GM18867 (cell line): ENCODE measurements at regions not wholly inside any gene's neighbourhood (a gene's known extent, or its start where the extent isn't known, plus 50 kb on each side); places are given as distances from the start of the nearest gene placed in this dataset.

Source experiments
- ATAC-seq: cut with Tn5 transposase; IDR thresholded peaks from one replicate; pipeline ENCODE4 v1.9.1; 2021; ENCODE audit warnings: mild to moderate bottlenecking, moderate library complexity; ENCODE audit not compliant: unreplicated experiment

DNA sequence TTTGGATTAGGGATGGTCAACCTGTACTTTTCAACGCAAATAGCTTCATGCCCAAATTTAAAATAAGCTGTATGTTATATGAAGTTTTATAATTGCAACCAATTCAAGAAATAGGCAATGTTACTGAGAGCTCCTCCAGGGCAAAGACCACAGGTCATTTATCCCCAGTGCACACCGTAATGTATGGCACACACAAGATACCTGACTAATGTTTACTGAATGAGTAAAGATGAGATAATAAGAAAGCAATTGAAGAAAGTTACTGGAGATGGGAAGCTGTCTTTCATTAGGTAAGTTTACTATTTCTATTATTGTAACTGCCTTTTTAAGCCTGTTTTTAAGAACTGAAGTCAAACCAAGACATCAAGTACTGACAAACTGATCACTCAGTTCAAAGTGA is 184.5 kb upstream of the VRK2 start:
- ATAC-seq = no peak

DNA sequence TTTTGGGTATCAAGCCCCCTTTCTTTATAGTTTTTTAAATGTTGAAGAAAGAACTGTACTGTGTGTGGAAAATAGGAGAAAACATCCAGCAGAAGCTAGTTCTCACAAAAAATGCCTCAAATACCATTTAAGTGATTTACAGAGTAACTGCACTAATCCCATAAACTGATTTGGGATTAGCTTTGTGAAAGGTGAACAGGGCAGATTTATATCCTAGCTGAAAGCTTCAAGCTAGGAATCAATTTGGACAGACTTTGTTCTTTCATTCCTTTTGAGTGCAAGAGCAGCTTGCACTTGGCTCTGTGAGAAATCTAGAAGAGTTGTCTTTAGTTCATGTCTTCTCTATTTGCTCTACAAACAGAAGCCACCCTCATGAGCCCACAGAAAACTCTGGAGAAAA is 183.9 kb upstream of the VRK2 start:
- no peak for ATAC-seq

DNA sequence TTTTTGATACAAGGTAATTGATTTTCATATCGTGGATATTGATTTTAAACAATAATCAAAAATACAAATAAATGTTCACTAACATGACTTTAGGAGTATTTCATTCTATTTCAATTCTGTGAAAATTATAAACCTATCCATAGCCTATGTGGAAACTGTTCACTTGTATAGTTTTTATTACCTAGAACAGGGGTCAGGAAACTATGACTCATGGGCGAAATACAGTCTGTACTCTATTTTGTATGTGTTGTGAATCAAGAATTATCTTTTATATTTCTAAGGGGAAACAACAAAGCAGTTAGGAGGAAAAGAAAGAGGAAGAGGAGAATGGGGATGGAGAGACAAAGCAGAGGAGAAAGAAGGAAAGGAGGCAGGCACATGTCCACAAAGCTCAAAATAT is 181.7 kb upstream of the VRK2 start:
- no peak for ATAC-seq

DNA sequence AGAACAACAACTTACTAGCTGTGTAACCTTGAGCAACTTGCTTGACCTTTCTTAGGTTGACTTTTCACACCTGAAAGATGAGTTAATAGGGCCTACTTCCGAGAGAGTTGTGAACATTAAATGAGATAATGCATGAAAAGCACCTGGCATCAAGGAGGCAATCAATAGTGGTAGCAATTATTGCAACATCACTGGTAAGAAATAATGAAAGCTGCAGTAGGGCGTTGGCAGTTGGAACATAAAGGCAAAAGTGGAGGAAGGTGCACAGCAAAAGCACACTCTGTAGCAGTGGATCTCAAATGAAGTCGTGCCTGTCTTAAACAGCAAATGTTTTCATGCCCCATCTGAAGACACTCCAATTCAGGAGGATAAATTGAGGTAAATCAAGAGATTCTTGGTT is 178.9 kb upstream of the VRK2 start:
- no peak for ATAC-seq

DNA sequence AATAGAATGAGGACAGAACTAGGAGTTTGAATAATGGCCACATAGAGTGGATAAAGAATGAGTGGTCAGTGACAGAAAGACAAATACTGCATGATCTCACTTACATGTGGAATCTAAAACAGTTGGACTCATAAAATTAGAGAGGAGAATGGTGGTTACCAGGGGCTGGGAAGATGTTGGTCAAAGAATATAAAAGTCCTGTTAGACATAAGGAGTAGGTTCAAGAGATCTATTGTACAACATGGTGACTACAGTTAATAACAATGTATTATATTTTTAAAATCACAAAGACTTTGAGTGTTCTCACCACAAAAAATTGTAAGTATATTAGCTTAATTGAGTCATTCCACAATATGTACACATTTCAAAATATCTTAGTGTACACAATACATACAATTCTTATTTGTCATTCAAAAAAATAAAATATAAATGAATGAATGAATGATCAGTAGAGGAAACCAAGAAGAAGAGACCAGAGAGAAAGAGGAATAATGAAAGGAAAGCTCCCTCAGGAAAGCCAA is 177.9 kb upstream of the VRK2 start:
- ATAC-seq = no peak

DNA sequence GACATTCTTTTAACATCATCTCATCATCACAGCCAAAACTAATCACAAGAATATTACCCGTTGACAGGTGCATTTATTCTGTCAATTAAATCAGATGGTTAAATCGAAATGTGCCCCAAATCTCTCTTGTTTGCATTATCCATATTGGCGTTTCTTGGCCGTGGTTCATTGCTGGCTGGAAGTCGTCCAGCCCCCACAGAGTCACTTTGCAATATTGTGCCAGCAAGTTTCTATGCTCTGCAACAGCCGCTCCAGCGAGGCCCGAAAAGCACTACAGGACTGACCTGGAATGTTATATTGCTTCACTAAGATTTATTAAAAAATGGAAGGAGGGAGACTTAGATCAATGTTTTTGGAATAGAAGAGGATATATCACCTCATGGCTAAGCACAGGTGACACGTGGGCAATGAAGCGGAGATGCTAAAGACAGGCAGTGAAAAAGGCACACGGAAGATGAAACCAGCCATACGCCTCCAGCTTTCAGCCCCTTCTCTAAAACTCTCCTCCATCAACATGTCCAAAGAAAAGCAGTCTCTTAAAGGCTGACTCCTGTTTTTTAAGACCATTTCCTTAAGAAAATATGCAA is 176.8 kb upstream of the VRK2 start:
- ATAC-seq = no peak

DNA sequence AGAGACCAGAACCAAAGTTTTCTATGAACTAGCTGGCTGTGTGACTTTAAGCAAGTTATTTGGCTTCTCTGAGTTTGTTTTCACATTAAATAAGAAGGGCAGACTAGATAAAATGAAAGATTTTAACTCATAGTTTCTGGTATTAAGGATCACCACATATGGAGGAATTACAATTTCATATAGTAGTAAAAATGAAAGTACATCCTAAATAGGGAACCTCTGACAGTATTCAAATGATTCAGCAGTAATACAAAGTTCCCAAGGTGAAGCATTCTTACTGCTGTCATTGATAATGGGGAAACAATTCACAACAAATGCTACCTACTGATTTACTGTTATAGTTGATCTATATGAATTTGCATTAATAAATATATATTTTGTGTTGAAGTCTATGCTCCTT is 170.3 kb upstream of the VRK2 start:
- peak; percentile 46 for ATAC-seq

DNA sequence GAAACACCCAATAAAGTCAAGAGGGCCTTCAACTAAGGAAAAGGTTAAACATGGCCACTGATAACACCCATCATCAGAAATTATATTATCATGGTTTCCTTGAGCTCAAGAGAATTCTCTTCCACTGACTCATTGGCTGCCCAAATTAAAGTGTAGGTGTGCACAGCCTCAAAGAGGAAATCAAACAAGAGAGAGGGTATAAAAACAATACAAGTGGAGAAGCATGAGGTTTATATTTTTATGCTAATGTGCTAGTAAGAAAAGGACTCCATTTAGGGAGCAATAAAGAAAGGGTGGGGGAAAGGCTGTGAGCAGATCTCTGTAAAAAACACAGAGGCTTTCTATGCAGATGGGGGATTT is 168.8 kb upstream of the VRK2 start:
- ATAC-seq = no peak

DNA sequence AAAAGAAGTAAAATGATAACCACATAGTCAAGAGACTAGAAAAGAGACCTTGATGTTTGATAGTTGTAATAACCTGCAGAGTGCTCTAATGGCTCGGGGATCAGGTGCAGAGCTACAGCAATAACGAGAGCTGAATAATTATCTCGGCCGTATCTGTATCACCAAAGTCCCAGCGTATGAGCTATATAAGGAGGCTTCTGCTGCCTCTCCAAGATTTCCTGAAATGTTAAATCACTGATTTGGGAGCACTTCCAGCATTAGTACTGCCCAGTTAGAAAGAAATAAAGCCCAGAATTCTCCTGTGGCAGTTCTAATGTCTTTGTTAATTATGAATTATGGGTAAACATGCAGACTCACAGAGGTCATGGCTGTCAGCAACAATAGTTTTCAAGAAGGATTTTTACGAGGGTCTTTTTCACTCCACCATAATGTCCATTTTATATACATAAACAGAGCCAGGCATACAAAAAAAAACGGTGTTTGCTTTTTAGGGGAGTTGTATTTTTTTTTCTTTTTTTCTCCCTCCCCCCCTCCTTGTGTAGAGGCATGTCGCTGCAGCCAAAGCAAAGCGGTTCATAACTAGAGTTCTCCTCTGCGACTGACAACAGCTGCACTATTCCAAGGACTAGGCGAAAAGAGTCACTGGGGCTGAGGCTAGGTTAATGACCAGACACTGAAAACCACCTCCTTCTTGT is 168.3 kb upstream of the VRK2 start:
- ATAC-seq = no peak

DNA sequence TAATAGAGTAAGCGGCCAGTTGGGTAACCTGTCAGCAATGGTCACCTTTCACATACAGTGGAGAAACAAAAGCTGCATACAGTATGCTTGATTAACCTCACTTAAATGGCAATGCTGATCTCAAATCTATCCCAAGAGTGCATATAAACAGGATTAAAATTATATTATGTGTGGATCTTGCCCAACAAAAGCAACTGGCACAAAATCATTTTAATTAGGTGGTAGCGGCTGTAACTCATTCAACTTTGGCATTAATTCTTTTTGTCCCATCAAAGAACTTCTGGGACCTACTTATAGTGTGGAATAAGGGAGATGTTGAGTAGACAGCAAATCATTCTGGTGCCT is 167.8 kb upstream of the VRK2 start:
- no peak for ATAC-seq

DNA sequence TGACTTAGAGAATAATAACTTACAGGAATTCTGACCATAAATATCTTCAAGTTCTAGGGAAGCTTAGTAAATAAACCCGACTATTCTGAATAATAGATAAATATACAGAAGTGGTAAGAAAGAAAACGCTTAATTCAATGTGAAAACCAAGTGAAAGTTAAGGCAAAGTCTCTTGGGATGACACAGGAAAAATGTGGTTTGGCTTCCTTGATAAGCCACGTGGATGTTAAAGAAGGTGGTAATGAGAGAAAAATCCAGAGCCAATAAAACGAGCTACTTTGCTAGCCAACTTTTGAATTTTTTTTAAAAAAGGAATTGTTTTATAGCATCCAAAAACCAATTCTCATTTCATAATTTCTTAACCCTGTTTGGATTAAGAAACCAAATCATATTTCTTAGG is 166.2 kb upstream of the VRK2 start:
- ATAC-seq = no peak

DNA sequence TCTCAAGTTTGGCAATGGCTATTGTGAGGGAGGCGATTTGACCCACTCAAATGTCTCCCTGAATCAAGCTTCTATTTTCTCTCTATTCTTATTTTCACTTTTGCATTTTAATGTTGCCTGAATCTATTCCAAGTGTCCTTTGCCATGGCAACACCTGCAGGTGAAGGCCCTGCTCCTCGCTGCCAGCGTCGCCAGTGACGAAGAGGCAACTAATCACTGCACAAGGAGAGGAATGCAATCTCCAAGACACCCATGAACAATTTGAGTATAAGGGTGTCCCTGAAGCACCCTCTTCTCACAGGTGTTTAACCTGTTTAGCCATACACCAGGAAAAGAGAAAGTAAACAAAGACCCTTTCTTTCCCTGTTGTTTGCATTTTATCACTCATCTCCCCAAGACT is 165.6 kb upstream of the VRK2 start:
- no peak for ATAC-seq

DNA sequence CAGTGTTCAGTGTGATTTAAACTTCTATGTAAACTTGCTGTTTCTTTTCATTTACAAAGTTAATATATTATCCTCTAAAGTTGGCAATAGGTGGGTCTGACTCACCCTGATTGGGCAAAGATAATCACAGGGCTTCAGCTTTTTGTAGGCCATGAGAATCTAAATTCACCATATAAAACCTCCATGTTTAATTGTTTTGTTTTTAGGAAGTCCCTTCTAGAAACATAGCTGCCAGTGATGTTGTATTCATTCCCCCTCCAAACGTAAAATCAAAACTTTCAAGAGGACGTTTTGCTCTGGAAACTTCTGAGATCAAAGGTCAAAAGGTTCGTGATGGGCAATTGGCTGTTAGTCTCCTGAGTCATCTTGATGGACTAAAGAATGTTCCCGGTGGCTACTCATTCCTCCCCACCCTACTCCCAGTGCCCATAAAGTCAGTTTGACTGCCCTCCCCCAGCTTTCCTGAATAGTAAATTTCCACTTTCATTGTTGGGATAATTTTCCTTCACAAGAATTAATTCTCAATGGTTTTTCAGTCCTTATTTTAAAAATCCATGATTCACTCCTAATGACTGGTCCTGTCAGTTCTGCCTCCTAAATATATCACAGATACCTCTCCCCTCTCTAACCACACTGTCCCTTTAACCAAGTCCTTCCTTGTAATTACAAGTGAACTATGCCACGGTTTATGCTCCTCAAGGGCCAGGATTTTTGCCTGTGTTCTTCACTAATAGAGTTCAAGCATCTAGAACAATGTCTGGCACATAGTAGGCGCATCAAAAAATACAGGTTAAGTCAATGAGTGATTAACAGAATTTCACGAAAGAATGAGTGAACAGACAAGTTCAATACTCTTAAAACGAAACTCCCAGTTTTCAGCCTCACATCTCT is 164.4 kb upstream of the VRK2 start:
- ATAC-seq = no peak

DNA sequence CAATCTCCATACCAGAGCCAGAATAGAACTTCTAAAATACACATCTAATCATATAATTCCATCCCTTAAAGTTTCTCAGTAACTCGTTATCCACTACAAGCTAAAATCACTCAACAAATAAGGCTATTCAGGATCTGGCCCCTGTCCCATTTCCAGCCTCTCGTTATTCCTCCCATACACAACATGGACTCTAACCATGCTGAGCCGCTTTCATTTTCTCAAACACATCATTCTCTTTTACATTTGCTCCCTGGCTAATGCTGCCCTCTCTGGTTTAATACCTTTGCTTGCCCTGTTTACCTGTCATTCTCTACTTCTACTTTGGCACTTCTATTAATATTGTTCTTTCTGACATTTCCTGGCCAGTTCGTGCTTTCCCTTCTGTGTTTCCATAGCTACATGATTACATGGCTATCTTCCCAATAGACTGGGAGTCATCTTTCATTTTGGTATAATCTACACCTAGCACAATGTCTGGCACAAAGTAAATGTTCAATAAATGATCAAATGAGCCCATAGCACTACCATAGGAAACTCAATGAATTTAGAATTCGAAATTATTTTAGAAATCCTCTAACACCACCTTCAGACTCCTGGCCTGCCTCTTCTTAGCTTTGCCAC is 163.6 kb upstream of the VRK2 start:
- ATAC-seq = no peak

DNA sequence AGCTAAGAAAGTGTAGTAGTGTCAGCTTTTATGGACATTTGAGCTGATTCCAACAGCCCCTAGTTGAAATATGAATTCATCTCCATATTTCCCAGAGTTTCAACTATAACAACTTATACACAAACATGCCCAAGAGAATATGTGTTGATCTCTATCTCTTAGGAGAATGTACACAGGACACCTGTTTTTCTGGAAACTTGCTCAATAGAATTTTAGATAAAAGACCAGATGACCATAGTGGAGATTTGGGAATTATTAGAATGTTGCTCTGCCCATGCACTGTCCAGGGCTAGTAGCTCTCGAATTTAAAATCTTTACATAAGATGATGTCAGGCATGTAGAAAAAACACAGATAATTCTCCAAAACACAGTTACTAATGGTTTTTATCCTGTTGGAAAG is 162.3 kb upstream of the VRK2 start:
- ATAC-seq = no peak

DNA sequence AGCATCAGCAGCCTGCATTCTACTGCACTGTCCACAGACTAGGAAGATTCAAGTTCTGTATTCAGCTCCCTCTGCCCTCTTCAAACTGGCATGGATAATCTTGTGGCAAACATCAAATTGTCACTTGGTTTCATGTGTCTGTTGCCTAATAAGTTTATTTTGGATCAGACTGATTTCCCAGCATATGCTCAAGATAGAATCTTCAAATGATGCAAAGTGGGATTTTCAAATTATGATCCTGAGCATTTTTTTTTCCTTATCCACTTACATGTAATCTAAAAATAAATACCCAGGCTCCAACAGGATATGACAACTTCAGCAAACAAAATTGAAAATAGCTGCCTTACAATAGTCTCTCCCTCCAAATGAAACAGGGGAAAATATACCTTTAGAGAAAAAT is 160.9 kb upstream of the VRK2 start:
- no peak for ATAC-seq

DNA sequence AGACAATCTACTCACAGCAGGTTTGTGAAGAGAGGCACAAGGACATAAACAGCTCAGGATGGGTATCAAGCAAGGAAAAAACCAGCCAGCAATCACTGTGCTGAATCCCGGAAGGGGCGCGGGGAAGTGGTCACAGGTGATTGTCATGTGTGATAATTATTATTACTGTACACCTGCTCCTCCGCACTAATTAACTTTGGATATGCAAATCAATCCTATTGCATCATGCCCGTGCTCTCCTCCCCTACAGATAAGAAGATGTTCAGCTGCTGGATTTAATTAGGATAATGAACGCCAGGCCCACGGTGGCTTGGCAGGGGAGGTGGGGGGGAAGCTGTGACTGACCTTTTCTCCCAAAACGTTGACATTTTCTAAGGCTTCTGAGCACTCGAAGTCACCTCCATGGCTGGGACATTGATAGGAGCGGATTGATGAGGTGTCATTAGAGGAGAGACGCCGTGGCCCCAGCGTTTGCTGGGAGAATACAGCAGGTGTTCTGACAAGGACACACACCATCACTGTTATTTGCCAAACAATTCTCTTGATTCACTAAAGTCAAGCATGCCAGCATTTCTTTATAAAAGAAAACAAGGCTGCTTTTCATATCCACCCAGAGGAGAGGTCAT is 160.3 kb upstream of the VRK2 start:
- no peak for ATAC-seq

DNA sequence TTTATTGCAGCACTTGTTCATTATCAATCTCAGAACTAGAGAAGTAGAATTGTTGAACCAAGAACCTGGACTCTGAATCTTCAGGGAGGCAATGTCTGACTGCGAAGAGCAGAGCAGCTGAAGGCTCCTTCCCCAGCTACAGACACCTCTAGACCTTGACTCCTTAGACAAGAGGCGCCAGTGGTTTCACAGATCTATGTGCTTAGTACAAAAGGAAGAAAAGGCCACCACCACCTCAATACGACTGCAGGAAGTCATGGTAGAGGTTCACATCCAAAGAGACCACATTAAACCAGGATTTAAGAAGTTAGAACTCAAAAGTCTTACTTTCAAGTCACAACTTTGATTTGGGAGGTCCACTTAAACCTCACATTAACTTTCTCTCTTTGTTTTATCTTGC is 158.1 kb upstream of the VRK2 start:
- no peak for ATAC-seq

DNA sequence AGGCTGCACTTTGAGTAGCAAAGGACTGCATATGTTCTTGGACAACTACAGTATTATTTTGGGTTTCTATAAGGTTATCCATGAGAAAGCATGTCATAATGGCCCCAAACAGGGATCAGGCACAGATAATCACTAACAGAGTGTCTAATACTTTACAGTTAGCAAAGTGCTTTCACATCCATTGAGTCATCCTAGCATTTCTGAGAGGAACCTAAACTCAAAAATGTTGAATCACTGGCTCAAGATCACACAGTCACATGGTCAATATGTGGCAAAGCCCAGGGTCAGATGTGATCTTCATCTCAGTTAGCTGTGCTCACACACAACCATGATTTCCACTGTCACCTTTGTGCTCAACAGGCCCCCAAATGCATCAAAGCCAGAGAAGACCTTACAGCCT is 156.1 kb upstream of the VRK2 start:
- ATAC-seq = no peak

DNA sequence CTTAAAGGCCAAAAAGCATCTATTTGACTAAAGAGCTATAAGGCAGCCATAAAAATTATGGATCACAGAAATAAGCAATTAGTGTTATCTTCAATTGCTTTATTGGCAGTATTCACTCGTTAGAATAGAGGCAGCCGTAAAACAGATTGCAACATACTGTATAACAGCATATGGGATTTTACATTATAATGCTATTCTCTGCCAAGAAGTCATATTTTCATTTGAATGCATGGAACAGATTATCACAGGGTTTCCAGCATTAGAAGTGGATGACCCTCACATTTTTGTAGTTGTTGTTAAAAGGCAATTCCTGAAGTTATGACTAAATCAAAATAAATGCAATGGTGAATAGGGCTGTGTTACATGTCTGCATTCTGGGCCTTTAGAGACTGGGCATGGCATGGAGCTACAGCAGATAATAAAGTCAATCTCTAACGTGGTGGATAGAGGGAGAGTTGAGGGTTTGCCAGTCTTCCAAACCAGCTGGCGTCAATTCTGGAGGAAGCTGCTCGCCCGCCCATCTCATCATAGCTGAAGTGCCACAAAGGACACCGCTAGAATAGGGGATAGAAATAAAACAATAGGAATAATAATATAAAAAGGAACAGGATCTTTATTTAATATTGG is 155.4 kb upstream of the VRK2 start:
- ATAC-seq = no peak

DNA sequence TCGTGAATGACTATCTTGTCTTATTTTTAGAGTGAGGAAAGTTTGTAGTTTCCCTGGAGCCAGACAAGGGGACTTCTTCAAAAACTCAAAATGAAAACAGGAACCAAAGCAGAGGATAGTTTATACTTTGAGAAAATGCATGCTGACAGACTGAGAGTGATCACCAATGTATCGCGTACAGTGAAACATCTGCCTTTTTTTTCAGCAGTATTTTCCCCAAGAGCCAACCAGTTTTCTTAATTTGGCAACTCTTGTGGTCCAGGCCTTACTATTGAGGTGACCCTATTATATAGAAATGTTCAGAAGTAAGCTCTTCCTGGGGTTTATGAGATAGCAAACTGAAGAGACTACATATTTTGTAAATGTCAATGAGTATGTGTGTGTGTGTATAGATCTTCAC is 153.7 kb upstream of the VRK2 start:
- ATAC-seq = peak; percentile 75
